ENCODE measurements at regions not wholly inside any gene's neighbourhood (a gene's known extent, or its start where the extent isn't known, plus 50 kb on each side); places are given as distances from the start of the nearest gene placed in this dataset.

DNA sequence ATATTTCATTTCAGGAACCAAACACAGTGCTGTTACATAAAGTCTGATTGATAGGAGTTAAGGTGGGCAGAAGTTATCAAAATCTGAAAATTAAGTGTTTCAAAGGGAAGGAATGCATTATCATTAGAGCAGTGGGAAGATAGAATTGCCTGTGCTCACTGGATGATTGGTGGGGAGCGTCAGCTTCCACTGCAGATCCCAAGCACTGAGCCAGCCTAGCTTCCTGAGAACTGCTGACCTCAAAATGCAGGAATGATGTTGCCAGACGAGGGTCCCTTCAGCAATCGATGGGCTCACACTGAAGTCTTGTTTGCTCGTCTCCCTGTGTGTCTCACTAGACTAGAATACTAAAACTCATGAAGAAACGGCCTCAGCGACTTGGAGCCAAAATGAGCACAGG lies 110.0 kb upstream of the PHACTR1 start:
- Histone ChIP-seq H3K9me3 (replicated peaks) (no peaks in the 10 kb centered on the region), H3K27me3 (ENCODE audit: low read depth) (no peaks in the 10 kb centered on the region), H3K4me1 (peaks cover 18% of the 10 kb centered on the region), H3K4me3 (no peak overlapping the region), H3K27ac (replicated peaks) (no peak overlapping the region), H3K36me3 (no peaks in the 10 kb centered on the region)
- intact Hi-C loops (cut with micrococcal nuclease) = loop anchor here (5.0 kb wide), 1 partner anchor 949 kb away; no protein-coding TSS in a partner anchor
- no peak for DNase-seq
- TF ChIP-seq, protein P1, sequence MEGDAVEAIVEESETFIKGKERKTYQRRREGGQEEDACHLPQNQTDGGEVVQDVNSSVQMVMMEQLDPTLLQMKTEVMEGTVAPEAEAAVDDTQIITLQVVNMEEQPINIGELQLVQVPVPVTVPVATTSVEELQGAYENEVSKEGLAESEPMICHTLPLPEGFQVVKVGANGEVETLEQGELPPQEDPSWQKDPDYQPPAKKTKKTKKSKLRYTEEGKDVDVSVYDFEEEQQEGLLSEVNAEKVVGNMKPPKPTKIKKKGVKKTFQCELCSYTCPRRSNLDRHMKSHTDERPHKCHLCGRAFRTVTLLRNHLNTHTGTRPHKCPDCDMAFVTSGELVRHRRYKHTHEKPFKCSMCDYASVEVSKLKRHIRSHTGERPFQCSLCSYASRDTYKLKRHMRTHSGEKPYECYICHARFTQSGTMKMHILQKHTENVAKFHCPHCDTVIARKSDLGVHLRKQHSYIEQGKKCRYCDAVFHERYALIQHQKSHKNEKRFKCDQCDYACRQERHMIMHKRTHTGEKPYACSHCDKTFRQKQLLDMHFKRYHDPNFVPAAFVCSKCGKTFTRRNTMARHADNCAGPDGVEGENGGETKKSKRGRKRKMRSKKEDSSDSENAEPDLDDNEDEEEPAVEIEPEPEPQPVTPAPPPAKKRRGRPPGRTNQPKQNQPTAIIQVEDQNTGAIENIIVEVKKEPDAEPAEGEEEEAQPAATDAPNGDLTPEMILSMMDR (IDR thresholded peaks at IDR 0.05; ENCODE audit: borderline replicate concordance) = no peak

DNA sequence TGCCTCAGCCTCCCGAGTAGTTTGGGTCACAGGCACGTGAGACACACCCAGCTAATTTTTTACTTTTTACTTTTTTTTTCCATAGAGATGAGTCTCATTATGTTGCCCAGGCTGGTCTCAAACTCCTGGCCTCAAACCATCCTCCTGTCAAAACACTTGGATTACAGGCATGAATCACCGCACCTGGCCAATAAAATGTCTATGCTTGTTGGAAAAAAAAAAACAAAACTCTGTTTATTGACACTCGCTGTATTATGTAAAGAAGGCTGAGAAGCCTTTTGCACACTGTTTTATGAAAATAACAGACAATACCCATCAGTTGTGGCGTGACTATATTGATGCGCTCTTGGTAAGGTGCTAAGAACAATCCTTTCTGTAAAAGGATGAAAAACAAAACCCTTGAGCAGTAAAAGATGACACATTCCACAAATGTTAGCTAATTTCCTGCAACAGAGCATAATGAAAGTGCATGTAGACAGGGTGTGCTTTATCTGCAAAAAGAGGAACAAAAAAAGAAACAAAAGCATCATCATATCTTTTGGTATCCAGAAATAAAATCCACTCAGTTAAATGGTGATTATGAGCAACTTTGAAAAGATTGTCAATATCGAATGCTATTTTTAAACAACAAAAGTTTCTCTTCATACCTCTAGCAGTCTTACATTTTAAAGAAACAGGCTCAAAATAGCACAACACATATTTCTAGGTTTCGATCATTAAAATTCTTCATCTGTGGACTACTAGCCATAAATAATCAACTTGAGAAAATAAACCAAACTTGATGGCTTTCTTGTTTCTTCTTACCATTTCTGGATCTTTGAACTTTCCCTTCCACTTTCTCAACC lies 108.3 kb upstream of the PHACTR1 start:
- TF ChIP-seq, protein P1 (IDR thresholded peaks at IDR 0.05; ENCODE audit: borderline replicate concordance) = no peak
- H3K9me3 ChIP-seq (replicated peaks) = no peaks in the 10 kb centered on the region
- intact Hi-C loops (cut with micrococcal nuclease) = loop anchor here (5.0 kb wide), 1 partner anchor 951 kb away; no protein-coding TSS in a partner anchor
- no peak overlapping the region for H3K27ac ChIP-seq (replicated peaks)
- H3K36me3 ChIP-seq = no peaks in the 10 kb centered on the region
- no peak for DNase-seq
- H3K4me1 ChIP-seq = peaks cover 10% of the 10 kb centered on the region
- H3K4me3 ChIP-seq = no peak overlapping the region
- H3K27me3 ChIP-seq (ENCODE audit: low read depth) = no peaks in the 10 kb centered on the region

DNA sequence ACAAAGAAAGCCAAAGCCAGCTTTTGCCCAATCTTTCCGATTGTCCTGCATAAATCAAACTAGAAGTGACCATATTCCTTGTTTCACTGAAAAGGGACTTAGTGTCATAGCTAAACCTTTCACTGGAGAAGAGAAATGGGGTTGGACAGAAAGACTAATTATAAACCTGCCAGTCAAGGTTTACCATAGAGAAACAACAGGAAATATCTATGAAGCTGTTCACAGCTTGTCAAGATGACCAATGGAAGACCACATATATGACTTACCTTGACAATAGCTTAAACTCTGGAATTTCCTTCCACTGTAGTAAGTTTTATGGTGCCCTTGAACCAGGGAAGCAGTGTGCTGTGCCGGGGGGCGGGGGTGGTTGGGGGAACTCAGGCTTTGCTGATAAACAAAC lies 107.7 kb upstream of the PHACTR1 start:
- Histone ChIP-seq H3K27me3 (ENCODE audit: low read depth) (no peaks in the 10 kb centered on the region), H3K9me3 (replicated peaks) (no peaks in the 10 kb centered on the region), H3K4me3 (no peak overlapping the region), H3K4me1 (peaks cover 10% of the 10 kb centered on the region), H3K36me3 (no peaks in the 10 kb centered on the region), H3K27ac (replicated peaks) (no peak overlapping the region)
- no peak for DNase-seq
- intact Hi-C loops (cut with micrococcal nuclease) = loop anchor here (5.0 kb wide), 1 partner anchor 952 kb away; no protein-coding TSS in a partner anchor
- TF ChIP-seq, protein P1 (IDR thresholded peaks at IDR 0.05; ENCODE audit: borderline replicate concordance) = no peak

DNA sequence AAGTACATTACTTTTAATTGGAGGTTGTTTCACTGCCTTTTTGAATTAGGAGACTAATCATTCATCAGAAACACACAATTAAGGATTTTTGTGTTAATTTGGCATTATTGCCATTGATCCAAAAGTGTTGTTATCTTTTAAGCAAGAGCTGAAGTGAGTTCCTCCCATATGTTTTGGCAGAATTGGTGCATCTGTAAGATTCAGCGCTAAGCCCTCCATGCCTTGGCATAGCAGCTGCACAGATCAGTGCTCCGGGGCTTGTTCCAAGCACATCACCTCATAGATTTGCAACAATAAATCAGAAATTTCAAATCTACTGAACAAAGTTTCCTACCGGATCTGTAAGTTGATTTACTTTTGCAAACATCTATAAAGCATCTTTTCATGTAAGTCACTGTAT lies 106.8 kb upstream of the PHACTR1 start:
- Histone ChIP-seq H3K27ac (replicated peaks) (no peak overlapping the region), H3K27me3 (ENCODE audit: low read depth) (no peaks in the 10 kb centered on the region), H3K36me3 (no peaks in the 10 kb centered on the region), H3K9me3 (replicated peaks) (no peaks in the 10 kb centered on the region), H3K4me3 (no peak overlapping the region), H3K4me1 (peaks cover 10% of the 10 kb centered on the region)
- TF ChIP-seq, protein P1 (IDR thresholded peaks at IDR 0.05; ENCODE audit: borderline replicate concordance) = no peak
- no peak for DNase-seq
- intact Hi-C loops (cut with micrococcal nuclease) = loop anchor here (5.0 kb wide), 1 partner anchor 952 kb away; no protein-coding TSS in a partner anchor

DNA sequence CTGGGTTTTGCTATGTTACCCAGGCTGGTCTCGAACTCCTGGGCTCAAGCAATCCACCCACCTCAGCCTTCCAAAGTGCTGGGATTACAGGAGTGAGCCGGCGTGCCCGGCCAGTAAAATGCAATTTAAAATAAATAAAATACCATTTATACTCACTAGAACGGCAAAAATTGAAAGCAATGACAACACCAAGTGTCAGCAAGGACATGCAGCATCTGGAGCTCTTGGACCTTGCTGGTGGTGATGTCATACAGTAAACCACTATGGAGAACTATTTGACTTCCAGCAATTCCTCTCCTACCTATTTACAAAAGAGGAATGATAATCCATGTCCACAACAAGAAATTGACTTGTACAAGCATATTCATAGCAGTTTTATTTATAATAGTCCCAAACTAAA lies 105.7 kb upstream of the PHACTR1 start:
- Histone ChIP-seq H3K36me3 (no peaks in the 10 kb centered on the region), H3K9me3 (replicated peaks) (no peaks in the 10 kb centered on the region), H3K27ac (replicated peaks) (no peak overlapping the region), H3K4me3 (no peak overlapping the region), H3K27me3 (ENCODE audit: low read depth) (no peaks in the 10 kb centered on the region), H3K4me1 (peaks cover 10% of the 10 kb centered on the region)
- TF ChIP-seq, protein P1 (IDR thresholded peaks at IDR 0.05; ENCODE audit: borderline replicate concordance) = no peak
- DNase-seq = no peak
- intact Hi-C loops (cut with micrococcal nuclease) = no loop called here

All from left ventricle myocardium inferior (tissue), 1 donor.